GM19025 (cell line): ENCODE measurements at regions not wholly inside any gene's neighbourhood (a gene's known extent, or its start where the extent isn't known, plus 50 kb on each side); places are given as distances from the start of the nearest gene placed in this dataset.
"Not testable (repeated sequence)": the region's sequence is repeated elsewhere in the genome, so short reads cannot be mapped to it uniquely, and the experiment has no call there.

Experiments
- ATAC-seq: cut with Tn5 transposase; IDR thresholded peaks from one replicate; pipeline ENCODE4 v1.9.1; 2021; ENCODE audit warnings: mild to moderate bottlenecking, low read depth, moderate library complexity; ENCODE audit not compliant: unreplicated experiment

- ATAC-seq: no peak
Measured at GRCh38 chr5:163869581-163869980, 364.2 kb downstream of the MAT2B start.

DNA sequence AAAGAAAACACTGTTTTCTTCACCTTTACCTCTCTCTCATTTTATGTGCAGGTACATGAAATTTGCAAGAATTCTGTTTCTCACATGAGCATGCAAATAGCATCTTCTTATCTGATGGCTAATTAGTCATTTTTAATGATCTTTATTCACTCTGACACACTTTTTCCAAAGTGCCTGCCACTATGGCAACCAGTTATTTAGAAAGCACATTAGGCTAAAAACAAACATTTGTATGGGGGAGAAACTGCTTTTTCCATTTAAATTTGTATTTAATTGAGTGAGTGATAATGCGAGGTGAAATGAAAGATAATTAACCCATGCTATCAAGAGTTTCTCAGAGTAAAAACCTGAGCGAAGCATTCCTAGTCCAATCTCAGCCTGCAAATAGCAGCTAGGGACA, 365.0 kb downstream of the MAT2B start:
- no peak for ATAC-seq

DNA sequence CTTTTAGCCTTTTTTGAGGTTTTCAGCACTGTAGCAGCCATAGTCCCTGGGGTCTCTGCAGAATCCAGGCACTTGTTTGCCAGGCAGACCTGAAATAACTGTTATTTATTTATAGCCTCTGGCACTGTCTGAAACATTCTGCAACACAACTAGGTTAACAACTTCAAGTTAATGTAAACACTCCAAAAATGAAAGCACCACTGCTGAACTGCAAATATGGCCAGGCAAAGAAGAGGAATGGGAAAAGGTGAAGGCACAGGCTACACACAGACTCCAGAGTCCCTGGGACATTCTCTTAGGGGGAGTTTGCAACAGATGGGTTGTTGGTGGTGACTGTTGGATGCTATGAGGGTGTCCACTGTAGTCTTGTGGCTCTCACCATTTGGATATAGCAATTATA, 369.0 kb downstream of the MAT2B start:
- ATAC-seq: no peak

GRCh38 chr5:163874912-163875311, 369.5 kb downstream of the MAT2B start:
- not testable (repeated sequence) for ATAC-seq

DNA sequence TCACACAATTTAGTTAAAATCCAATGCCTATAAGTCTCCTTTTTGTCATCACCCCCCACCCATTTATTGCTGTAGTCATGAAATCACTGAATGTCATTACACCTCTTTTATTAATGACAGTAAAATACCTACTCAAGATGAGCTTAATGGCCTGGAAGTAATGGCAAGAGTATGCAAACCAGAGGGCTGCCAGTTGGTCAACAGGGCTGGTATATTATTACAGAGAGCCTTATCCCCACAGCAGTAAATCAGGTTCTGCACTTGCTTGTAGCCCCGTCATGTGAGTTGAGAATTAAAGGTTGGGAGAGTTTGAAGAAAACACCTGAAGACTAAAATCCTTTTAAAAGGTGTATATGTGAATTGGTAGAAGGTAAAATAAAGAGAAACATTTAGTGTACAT, 372.4 kb downstream of the MAT2B start:
- ATAC-seq: no peak

GRCh38 chr5:163878490-163878889, 373.1 kb downstream of the MAT2B start:
- ATAC-seq: no peak

DNA sequence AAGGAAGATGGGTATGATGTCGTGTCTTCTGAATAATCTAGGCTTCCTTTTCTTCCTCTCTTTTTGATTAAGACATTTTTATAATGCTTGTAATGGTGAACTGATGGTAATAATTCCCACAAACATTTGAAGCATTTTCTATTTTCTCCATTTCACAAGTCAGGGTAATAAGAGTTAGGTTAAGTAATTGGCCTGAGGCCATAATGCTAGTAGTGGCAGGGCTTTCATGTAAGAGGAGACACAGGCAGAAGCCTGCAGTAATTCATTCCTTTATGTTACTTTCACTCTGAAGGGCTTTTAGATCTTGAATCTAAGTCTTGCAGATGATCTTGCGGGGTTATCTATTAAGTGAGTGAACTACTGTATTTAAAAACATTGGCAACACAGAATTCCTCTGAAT, 374.9 kb downstream of the MAT2B start:
- no peak for ATAC-seq

- ATAC-seq: no peak
Measured at GRCh38 chr5:163885117-163885516, 379.7 kb downstream of the MAT2B start.

GRCh38 chr5:163887854-163888253, 382.4 kb downstream of the MAT2B start:
- no peak for ATAC-seq

GRCh38 chr5:163888366-163888765, 382.9 kb downstream of the MAT2B start:
- no peak for ATAC-seq

- no peak for ATAC-seq
Measured at GRCh38 chr5:163889369-163889768, 383.9 kb downstream of the MAT2B start.

GRCh38 chr5:163890261-163890660, 384.8 kb downstream of the MAT2B start:
- no peak for ATAC-seq

GRCh38 chr5:163893281-163893680, 387.9 kb downstream of the MAT2B start:
- ATAC-seq: no peak

DNA sequence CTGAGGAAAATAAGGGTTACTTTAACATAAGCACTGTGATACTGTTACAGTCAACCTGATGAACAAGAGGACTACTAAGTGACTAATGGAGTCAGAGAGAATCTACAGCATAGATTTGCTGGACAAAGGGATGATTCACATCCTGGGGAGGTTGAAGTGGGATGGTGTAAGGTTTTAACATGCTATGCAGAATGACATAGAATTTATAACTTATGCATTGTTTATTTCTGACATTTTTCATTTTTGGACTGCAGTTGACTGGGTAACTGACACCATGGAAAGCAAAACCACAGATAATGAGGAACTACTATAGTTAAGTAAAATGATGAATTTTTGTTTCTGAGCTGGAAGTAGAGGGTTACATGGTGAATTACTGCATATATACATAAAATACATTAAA, 389.2 kb downstream of the MAT2B start:
- no peak for ATAC-seq

DNA sequence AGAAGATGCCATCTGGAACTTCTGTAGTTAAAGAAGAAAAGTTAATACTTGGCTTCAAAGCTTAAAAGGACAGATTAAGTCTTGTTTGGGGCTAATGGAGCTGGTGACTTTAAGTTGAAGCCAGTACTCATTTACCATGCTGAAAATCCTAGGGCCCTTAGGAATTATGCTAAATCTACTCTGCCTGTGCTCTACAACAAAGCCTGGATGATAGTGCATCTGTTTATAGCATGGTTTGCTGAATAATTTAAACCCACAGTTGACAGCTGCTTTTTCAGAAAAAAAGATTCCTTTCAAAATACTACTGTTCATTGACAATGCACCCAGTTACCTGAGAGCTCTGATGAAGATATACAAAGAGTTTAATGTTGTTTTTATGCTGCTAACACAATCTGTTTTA, 393.5 kb downstream of the MAT2B start:
- ATAC-seq: no peak

- ATAC-seq: not testable (repeated sequence)
Measured at GRCh38 chr5:163907783-163908182, 402.4 kb downstream of the MAT2B start.

- no peak for ATAC-seq
Measured at GRCh38 chr5:163908253-163908652, 402.8 kb downstream of the MAT2B start.

GRCh38 chr5:163910226-163910625, 404.8 kb downstream of the MAT2B start:
- ATAC-seq: no peak

GRCh38 chr5:163912046-163912445, 406.6 kb downstream of the MAT2B start:
- no peak for ATAC-seq

GRCh38 chr5:163913548-163913947, 408.1 kb downstream of the MAT2B start:
- ATAC-seq: no peak

GRCh38 chr5:163914910-163915309, 409.5 kb downstream of the MAT2B start:
- peak; percentile 41 for ATAC-seq

GRCh38 chr5:163915481-163915961, 410.1 kb downstream of the MAT2B start:
- ATAC-seq: peak; percentile 48

DNA sequence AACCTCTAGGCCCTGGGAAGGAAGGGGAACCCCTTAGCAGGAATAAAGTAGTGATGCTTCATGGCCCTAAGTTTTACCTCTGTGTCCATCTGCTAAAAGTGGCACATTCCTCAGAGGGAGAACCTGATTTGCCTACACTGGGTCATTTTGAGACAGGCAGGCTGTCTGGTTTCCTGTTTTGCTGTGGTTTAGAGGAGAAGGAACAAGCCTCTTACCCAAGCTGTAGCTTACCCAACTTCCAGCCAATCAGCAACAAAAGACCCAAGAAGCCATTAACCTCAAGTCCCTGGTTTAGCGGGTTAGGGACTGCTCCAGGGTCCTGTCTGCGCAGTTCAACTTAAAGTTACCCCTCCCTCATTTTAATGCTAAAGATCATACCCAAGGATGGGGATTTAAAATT, 411.0 kb downstream of the MAT2B start:
- peak; percentile 78 for ATAC-seq
